ENCODE measurements at regions not wholly inside any gene's neighbourhood (a gene's known extent, or its start where the extent isn't known, plus 50 kb on each side); places are given as distances from the start of the nearest gene placed in this dataset.

GRCh38 chr12:131530422-131530821 lies 180.5 kb upstream of the SFSWAP start:
- Histone ChIP-seq H3K14ac (replicated peaks; ENCODE audit: low read depth, low read length) (no peak overlapping the region), H2BK5ac (ENCODE audit: low read depth, low read length, poor library complexity, severe bottlenecking) (no peak overlapping the region), H4K5ac (ENCODE audit: low read depth, low read length) (no peak overlapping the region), H2BK15ac (ENCODE audit: low read depth, low read length) (no peak overlapping the region), H4K91ac (ENCODE audit: insufficient read depth, low read depth, low read length) (no peak overlapping the region), H2BK120ac (ENCODE audit: low read depth, low read length) (no peak overlapping the region), H3K4ac (ENCODE audit: low read depth, low read length) (no peak overlapping the region), H4K8ac (ENCODE audit: low read depth in 2 of 2, low read length in 2 of 2) (no peak overlapping the region), H2AFZ (replicated peaks; ENCODE audit: low read length, poor library complexity) (no peak overlapping the region), H3K4me1 (ENCODE audit: control insufficient read depth, insufficient read depth, low read length) (no peaks in the 10 kb centered on the region), H3K9ac (ENCODE audit: low read depth, low read length) (no peak overlapping the region), H3K56ac (ENCODE audit: extremely low read depth, insufficient read depth, low read length) (no peak overlapping the region), H3K23ac (ENCODE audit: low read depth, low read length) (no peak overlapping the region), H3K27ac (ENCODE audit: insufficient read depth, low read length) (no peak overlapping the region), H3K79me1 (ENCODE audit: low read depth in 1 of 2, low read length in 2 of 2) (no peaks in the 10 kb centered on the region), H2AK5ac (ENCODE audit: low read depth, low read length) (no peak overlapping the region), H3K9me3 (ENCODE audit: control insufficient read depth, insufficient read depth, low read length) (peaks cover 39% of the 10 kb centered on the region), H3K36me3 (ENCODE audit: control insufficient read depth, insufficient read depth, low read length) (no peaks in the 10 kb centered on the region), H3K27me3 (ENCODE audit: control insufficient read depth, insufficient read depth, low read length) (no peaks in the 10 kb centered on the region), H3K9me1 (ENCODE audit: insufficient read depth, low read length) (no peaks in the 10 kb centered on the region), H2AK9ac (replicated peaks; ENCODE audit: low read depth, low read length, poor library complexity) (no peak overlapping the region), H3K18ac (ENCODE audit: low read depth, low read length) (no peak overlapping the region), H3K4me2 (ENCODE audit: low read depth, low read length) (no peak overlapping the region), H2BK20ac (ENCODE audit: low read depth, low read length) (no peak overlapping the region), H4K20me1 (ENCODE audit: insufficient read depth, low read length) (no peaks in the 10 kb centered on the region), H3K4me3 (ENCODE audit: insufficient read depth, low read depth, low read length) (no peak overlapping the region)
- 24% methylated on average over 4 of the region's 5 CpGs; no CpG with 5 or more reads in 1 of the 2 experiments for WGBS, 2 experiments (ENCODE audit: extremely low coverage in 2 of 2, insufficient read length in 1 of 2)
- POLR2A ChIA-PET (ENCODE audit: unreplicated experiment): no interaction called here
- DNase-seq (no peak), ATAC-seq (ENCODE audit: low read depth) (no peak)
- CTCF ChIA-PET: no interaction called here
- intact Hi-C loops (cut with micrococcal nuclease) (no loop called here), in situ Hi-C loops (cut with MboI; ENCODE audit: low sequenced_read_pairs) (no loop called here), dilution Hi-C loops (cut with HindIII; ENCODE audit: low sequenced_read_pairs, unreplicated experiment) (no loop called here)
- no TSS peak for BruUV-seq (replicated peaks)
- TF ChIP-seq USF2 (IDR thresholded peaks at IDR 0.05; ENCODE audit: low read depth, low read length) (no peak), RFX5 (IDR thresholded peaks at IDR 0.05; ENCODE audit: low read depth, low read length) (no peak), FOS (IDR thresholded peaks at IDR 0.05; ENCODE audit: low read depth, low read length) (no peak), NFE2L2 (IDR thresholded peaks at IDR 0.05; ENCODE audit: low read depth, low read length) (no peak), SMC3 (IDR thresholded peaks at IDR 0.05; ENCODE audit: low read depth, low read length) (no peak), CTCF (conservative IDR thresholded peaks at IDR 0.05; ENCODE audit: low read depth, low read length) (no peak), RCOR1 (IDR thresholded peaks at IDR 0.05; ENCODE audit: insufficient replicate concordance, low read length) (no peak), ELK1 (IDR thresholded peaks at IDR 0.05; ENCODE audit: borderline replicate concordance, low read depth, low read length) (no peak), RAD21 (IDR thresholded peaks at IDR 0.05; ENCODE audit: low read length) (no peak)

All from IMR-90 (cell line).